ENCODE measurements at regions not wholly inside any gene's neighbourhood (a gene's known extent, or its start where the extent isn't known, plus 50 kb on each side); places are given as distances from the start of the nearest gene placed in this dataset.
"Not testable (repeated sequence)": the region's sequence is repeated elsewhere in the genome, so short reads cannot be mapped to it uniquely, and the experiment has no call there.

- DNase-seq (ENCODE audit: low read depth, low spot score) (no peak), ATAC-seq (no peak)
- H3K4me1 ChIP-seq (ENCODE audit: control insufficient read depth, insufficient read depth, low read length) = no peaks in the 10 kb centered on the region
- TF ChIP-seq, protein P1, sequence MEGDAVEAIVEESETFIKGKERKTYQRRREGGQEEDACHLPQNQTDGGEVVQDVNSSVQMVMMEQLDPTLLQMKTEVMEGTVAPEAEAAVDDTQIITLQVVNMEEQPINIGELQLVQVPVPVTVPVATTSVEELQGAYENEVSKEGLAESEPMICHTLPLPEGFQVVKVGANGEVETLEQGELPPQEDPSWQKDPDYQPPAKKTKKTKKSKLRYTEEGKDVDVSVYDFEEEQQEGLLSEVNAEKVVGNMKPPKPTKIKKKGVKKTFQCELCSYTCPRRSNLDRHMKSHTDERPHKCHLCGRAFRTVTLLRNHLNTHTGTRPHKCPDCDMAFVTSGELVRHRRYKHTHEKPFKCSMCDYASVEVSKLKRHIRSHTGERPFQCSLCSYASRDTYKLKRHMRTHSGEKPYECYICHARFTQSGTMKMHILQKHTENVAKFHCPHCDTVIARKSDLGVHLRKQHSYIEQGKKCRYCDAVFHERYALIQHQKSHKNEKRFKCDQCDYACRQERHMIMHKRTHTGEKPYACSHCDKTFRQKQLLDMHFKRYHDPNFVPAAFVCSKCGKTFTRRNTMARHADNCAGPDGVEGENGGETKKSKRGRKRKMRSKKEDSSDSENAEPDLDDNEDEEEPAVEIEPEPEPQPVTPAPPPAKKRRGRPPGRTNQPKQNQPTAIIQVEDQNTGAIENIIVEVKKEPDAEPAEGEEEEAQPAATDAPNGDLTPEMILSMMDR (IDR thresholded peaks at IDR 0.05) = no peak
- no peak for TF ChIP-seq POLR2AphosphoS5 (IDR thresholded peaks at IDR 0.05; ENCODE audit: low read depth, low read length)
- no peak for TF ChIP-seq TCF7L2 (IDR thresholded peaks at IDR 0.05; ENCODE audit: low read depth, low read length)
- TF ChIP-seq, protein P2, sequence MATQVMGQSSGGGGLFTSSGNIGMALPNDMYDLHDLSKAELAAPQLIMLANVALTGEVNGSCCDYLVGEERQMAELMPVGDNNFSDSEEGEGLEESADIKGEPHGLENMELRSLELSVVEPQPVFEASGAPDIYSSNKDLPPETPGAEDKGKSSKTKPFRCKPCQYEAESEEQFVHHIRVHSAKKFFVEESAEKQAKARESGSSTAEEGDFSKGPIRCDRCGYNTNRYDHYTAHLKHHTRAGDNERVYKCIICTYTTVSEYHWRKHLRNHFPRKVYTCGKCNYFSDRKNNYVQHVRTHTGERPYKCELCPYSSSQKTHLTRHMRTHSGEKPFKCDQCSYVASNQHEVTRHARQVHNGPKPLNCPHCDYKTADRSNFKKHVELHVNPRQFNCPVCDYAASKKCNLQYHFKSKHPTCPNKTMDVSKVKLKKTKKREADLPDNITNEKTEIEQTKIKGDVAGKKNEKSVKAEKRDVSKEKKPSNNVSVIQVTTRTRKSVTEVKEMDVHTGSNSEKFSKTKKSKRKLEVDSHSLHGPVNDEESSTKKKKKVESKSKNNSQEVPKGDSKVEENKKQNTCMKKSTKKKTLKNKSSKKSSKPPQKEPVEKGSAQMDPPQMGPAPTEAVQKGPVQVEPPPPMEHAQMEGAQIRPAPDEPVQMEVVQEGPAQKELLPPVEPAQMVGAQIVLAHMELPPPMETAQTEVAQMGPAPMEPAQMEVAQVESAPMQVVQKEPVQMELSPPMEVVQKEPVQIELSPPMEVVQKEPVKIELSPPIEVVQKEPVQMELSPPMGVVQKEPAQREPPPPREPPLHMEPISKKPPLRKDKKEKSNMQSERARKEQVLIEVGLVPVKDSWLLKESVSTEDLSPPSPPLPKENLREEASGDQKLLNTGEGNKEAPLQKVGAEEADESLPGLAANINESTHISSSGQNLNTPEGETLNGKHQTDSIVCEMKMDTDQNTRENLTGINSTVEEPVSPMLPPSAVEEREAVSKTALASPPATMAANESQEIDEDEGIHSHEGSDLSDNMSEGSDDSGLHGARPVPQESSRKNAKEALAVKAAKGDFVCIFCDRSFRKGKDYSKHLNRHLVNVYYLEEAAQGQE (IDR thresholded peaks at IDR 0.05; ENCODE audit: insufficient read depth in 1 of 2, low read depth in 2 of 2, low read length in 1 of 2) = no peak
- TF ChIP-seq SIN3A (IDR thresholded peaks at IDR 0.05; ENCODE audit: borderline replicate concordance, insufficient read depth, low read depth, low read length) = no peak
- H3K9me3 ChIP-seq (ENCODE audit: control insufficient read depth, insufficient read depth, low read depth, low read length) = no peaks in the 10 kb centered on the region
- ChIA-PET POLR2A (no interaction called here), CTCF (no interaction called here)
- H3K36me3 ChIP-seq (ENCODE audit: control insufficient read depth, insufficient read depth, low read length) = no peaks in the 10 kb centered on the region
- in situ Hi-C loops (cut with HindIII; ENCODE audit: low pct_unique_long_range_greater_than_20kb, low sequenced_read_pairs) (no loop called here), intact Hi-C loops (cut with micrococcal nuclease; ENCODE audit: unreplicated experiment) (no loop called here)
- no peaks in the 10 kb centered on the region for H3K27me3 ChIP-seq (ENCODE audit: control insufficient read depth, insufficient read depth, low read length)
- H3K4me3 ChIP-seq (ENCODE audit: low read depth in 2 of 2, low read length in 2 of 2) = no peak overlapping the region
- no peak overlapping the region for H3K27ac ChIP-seq (ENCODE audit: low read length)
- no TSS peak for BruUV-seq (replicated peaks)
Measured at GRCh38 chr14:43706900-43707299, 800.2 kb downstream of the FSCB start.

GRCh38 chr14:43698561-43699284 lies 808.4 kb downstream of the FSCB start:
- not testable (repeated sequence) for DNase-seq (ENCODE audit: low read depth, low spot score)

GRCh38 chr14:43697003-43697402 lies 810.1 kb downstream of the FSCB start:
- no peak overlapping the region for H3K4me3 ChIP-seq (ENCODE audit: low read depth in 2 of 2, low read length in 2 of 2)
- no TSS peak for BruUV-seq (replicated peaks)
- POLR2A ChIA-PET = no interaction called here
- in situ Hi-C loops (cut with HindIII; ENCODE audit: low pct_unique_long_range_greater_than_20kb, low sequenced_read_pairs) (no loop called here), intact Hi-C loops (cut with micrococcal nuclease; ENCODE audit: unreplicated experiment) (no loop called here)
- CTCF ChIA-PET = no interaction called here
- H3K27me3 ChIP-seq (ENCODE audit: control insufficient read depth, insufficient read depth, low read length) = no peaks in the 10 kb centered on the region
- no peaks in the 10 kb centered on the region for H3K36me3 ChIP-seq (ENCODE audit: control insufficient read depth, insufficient read depth, low read length)
- no peak for TF ChIP-seq TCF7L2 (IDR thresholded peaks at IDR 0.05; ENCODE audit: low read depth, low read length)
- TF ChIP-seq, protein P2 (IDR thresholded peaks at IDR 0.05; ENCODE audit: insufficient read depth in 1 of 2, low read depth in 2 of 2, low read length in 1 of 2) = no peak
- no peak for TF ChIP-seq POLR2AphosphoS5 (IDR thresholded peaks at IDR 0.05; ENCODE audit: low read depth, low read length)
- TF ChIP-seq, protein P1 (IDR thresholded peaks at IDR 0.05) = no peak; the same call in 1 of the 2 replicates
- TF ChIP-seq SIN3A (IDR thresholded peaks at IDR 0.05; ENCODE audit: borderline replicate concordance, insufficient read depth, low read depth, low read length) = no peak
- H3K9me3 ChIP-seq (ENCODE audit: control insufficient read depth, insufficient read depth, low read depth, low read length) = no peaks in the 10 kb centered on the region
- no peak overlapping the region for H3K27ac ChIP-seq (ENCODE audit: low read length)
- DNase-seq (ENCODE audit: low read depth, low spot score) (no peak), ATAC-seq (no peak)
- H3K4me1 ChIP-seq (ENCODE audit: control insufficient read depth, insufficient read depth, low read length) = no peaks in the 10 kb centered on the region

More at GRCh38 chr14:43698561-43699284, 808.4 kb downstream of the FSCB start:
- H3K27me3 ChIP-seq (ENCODE audit: control insufficient read depth, insufficient read depth, low read length); CTCF ChIA-PET; H3K36me3 ChIP-seq (ENCODE audit: control insufficient read depth, insufficient read depth, low read length); POLR2A ChIA-PET; BruUV-seq (replicated peaks); H3K9me3 ChIP-seq (ENCODE audit: control insufficient read depth, insufficient read depth, low read depth, low read length); H3K27ac ChIP-seq (ENCODE audit: low read length); H3K4me1 ChIP-seq (ENCODE audit: control insufficient read depth, insufficient read depth, low read length); intact Hi-C loops (cut with micrococcal nuclease; ENCODE audit: unreplicated experiment); ATAC-seq; H3K4me3 ChIP-seq (ENCODE audit: low read depth in 2 of 2, low read length in 2 of 2); in situ Hi-C loops (cut with HindIII; ENCODE audit: low pct_unique_long_range_greater_than_20kb, low sequenced_read_pairs): not testable (repeated sequence)

Data from Panc1 (cell line).